ENCODE measurements at regions not wholly inside any gene's neighbourhood (a gene's known extent, or its start where the extent isn't known, plus 50 kb on each side); places are given as distances from the start of the nearest gene placed in this dataset.

DNA sequence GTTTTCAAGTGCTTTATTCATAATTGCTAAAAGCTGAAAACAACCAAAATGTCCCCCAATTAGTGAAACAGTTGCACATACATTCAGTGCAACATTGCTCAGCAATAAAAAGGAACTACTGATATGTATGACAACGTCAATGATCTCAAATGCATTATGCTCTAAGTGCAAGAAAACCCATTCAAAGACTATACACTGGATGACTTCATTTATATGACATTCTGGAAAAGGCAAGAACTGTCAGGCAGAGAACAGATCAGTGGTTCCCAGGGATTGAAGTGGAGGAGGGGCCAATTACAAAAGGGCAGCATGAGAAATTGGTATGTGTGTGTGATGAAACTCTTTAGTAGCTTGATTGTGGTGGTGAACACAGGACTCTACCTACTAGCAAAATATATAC, 585.6 kb downstream of the TBL1XR1 start:
- no peak for TF ChIP-seq CTCF (IDR thresholded peaks at IDR 0.05)
- no peak for TF ChIP-seq POLR2A (IDR thresholded peaks at IDR 0.05)
